A673 (cell line): ENCODE measurements at regions not wholly inside any gene's neighbourhood (a gene's known extent, or its start where the extent isn't known, plus 50 kb on each side); places are given as distances from the start of the nearest gene placed in this dataset.

Source experiments
- CTCF ChIP-seq: fragments of 300-800, 200-600 bp; sonication (generic); conservative IDR thresholded peaks from 2 replicates; pipeline ENCODE4 v1.5.1; 2017; ENCODE audit warnings: low read depth, mild to moderate bottlenecking, antibody characterized with exemption, low read length, moderate library complexity, mixed read lengths
- EZH2 ChIP-seq: fragments of 200-600 bp; sonication (generic); IDR thresholded peaks from 2 replicates; pipeline ENCODE4 v1.6.1; 2017; ENCODE audit warnings: borderline replicate concordance, low read depth, mild to moderate bottlenecking, mixed read lengths, antibody characterized with exemption, low read length; ENCODE audit not compliant: poor library complexity, severe bottlenecking

- no peak for TF ChIP-seq CTCF
- no peak for TF ChIP-seq EZH2
These were observed 56.1 kb upstream of the MRPS6 start for GRCh38 chr21:34017039-34017961.
